ENCODE measurements at regions not wholly inside any gene's neighbourhood (a gene's known extent, or its start where the extent isn't known, plus 50 kb on each side); places are given as distances from the start of the nearest gene placed in this dataset.

DNA sequence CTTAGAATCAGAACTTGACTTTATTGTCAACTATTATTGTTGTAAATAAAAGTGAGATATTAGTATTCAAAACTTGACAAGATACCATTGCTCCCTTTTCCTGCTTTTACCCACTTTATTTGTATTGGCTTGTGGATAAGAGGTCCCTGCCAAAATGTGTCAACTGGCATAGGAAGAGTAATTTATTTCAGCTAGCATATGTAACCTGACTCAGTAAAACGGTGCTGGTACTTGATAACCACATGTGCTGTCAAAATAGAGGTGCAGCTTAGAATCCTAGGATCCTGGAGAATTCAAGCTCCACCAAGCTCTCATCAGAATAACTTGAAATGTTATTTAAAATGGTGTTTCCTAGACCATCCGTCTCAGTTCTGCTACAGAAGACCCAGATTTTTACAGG, 90.2 kb upstream of the TGFBR2 start:
- peak; percentile 62 for DNase-seq (ENCODE audit: low read depth)
- H3K4me3 ChIP-seq (replicated peaks; ENCODE audit: low read depth, low read length) = no peak overlapping the region
- TF ChIP-seq, protein P1, sequence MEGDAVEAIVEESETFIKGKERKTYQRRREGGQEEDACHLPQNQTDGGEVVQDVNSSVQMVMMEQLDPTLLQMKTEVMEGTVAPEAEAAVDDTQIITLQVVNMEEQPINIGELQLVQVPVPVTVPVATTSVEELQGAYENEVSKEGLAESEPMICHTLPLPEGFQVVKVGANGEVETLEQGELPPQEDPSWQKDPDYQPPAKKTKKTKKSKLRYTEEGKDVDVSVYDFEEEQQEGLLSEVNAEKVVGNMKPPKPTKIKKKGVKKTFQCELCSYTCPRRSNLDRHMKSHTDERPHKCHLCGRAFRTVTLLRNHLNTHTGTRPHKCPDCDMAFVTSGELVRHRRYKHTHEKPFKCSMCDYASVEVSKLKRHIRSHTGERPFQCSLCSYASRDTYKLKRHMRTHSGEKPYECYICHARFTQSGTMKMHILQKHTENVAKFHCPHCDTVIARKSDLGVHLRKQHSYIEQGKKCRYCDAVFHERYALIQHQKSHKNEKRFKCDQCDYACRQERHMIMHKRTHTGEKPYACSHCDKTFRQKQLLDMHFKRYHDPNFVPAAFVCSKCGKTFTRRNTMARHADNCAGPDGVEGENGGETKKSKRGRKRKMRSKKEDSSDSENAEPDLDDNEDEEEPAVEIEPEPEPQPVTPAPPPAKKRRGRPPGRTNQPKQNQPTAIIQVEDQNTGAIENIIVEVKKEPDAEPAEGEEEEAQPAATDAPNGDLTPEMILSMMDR (IDR thresholded peaks at IDR 0.05; ENCODE audit: low read length, missing control alignments) = no peak

DNA sequence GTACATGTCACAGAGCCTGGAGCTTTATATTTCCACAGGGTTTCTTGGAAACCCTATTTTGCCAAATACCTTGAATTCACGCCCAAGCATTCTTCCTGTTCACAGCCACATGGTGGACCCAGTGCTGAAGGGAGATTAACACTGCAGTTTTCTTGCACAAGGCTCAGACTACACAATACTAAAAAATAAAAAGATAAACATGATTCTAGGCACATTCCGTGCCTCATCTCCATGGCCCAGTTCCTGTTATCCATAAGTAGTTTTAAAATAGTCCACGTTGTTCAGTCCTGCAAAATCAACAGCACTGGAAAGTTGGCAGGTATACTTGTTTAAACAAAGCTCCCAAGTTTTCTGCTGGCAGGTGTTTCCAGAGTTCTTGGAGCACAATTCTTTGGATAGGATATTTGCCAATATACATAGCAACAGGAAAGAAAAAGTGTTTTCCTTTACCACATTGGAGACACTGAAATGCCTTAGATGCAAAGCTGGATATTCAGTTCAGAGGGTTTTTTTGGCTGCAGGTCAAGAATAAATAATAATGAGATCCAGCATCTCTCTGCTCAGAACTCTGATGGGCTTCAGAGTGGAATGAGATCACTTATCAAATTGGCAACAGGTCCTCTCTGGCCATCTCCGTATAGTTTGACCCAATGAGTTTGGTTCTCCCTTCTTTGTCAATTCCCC, 88.1 kb upstream of the TGFBR2 start:
- TF ChIP-seq, protein P1 (IDR thresholded peaks at IDR 0.05; ENCODE audit: low read length, missing control alignments) = peak; percentile 47
- DNase-seq (ENCODE audit: low read depth) = peak; percentile 97
- no peak overlapping the region for H3K4me3 ChIP-seq (replicated peaks; ENCODE audit: low read depth, low read length)

DNA sequence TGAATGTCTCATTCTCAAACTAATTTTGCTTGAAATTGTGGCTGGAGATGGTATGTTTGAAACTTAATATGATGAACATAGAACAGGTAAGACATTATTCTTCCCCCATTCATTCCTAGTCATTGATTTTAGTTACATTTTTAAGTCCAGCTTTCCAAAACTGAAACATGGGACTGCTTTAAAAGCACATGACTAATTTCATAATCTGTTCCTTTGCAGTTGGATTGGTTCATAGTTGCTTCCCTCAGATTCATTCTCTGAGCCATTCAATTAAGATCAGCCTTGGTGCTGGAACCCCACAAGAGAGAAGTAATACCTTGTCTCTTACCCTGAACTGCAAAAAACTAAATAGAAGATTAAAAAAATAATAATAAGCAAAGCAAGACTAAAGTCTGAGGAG, 87.5 kb upstream of the TGFBR2 start:
- TF ChIP-seq, protein P1 (IDR thresholded peaks at IDR 0.05; ENCODE audit: low read length, missing control alignments) = no peak
- peak; percentile 68 for DNase-seq (ENCODE audit: low read depth)
- no peak overlapping the region for H3K4me3 ChIP-seq (replicated peaks; ENCODE audit: low read depth, low read length)

DNA sequence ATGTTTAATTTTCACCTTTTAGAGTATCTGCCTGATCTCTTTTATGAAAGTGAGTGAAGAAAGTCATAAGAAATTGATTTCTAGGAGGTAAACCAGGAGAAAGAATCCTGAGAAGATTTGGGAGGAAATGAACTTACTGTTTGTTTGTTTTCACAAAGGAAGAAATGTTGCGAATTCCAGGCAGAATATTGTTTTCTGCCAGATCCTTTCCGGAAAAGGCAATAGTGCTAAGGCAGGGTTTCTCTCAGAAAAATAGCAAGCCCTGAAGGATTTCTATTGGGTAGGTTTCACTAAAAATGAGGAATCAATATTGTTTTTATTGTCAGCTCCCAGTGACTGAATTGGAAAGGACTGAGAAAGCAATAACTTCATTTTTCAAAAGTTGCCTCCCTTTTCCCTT, 85.7 kb upstream of the TGFBR2 start:
- DNase-seq (ENCODE audit: low read depth) = peak; percentile 63
- TF ChIP-seq, protein P1 (IDR thresholded peaks at IDR 0.05; ENCODE audit: low read length, missing control alignments) = no peak
- H3K4me3 ChIP-seq (replicated peaks; ENCODE audit: low read depth, low read length) = no peak overlapping the region

DNA sequence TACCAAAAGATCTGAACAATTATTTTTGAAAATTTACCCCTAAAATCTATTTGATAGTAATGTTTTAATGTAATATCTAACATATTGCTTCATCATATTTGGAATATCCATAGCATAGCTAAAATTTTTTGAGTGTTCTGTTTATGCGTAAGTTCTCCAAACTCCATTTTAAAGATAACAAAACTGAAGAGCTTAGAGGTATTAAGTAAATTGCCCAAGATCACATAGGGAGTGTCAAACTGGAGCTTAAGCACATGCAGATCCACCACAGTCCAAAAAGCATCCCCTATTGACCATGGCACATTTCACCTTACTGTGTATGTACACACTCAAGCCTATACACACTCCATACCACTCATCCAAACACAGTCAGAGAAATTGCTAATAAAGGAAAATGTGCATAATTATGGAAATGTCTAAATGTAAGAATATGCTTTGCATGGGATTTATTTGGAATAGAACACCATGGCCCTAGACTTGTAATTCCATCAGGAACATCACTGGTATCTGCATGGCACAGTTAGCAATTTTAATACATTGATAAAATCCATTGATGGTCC, 85.2 kb upstream of the TGFBR2 start:
- no peak for DNase-seq (ENCODE audit: low read depth)
- TF ChIP-seq, protein P1 (IDR thresholded peaks at IDR 0.05; ENCODE audit: low read length, missing control alignments) = no peak
- H3K4me3 ChIP-seq (replicated peaks; ENCODE audit: low read depth, low read length) = no peak overlapping the region

DNA sequence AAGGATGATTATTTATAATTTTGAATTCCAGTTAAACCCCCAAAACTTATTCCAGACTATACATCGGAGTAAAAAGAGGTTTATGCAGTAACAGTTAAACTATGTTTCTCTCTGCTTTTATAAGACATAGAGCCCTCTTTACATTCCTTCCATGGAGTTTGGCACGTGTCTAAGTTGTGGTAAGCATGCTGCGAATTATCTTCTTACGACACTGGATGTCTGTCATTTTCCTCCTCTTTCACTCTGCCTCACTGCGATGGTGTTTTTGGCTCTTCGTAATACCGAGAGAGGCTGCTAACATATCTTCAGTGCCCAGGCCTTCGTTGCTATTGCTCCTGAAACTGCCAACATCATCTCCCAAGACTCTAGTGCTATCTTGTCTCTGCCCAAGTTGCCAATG, 83.9 kb upstream of the TGFBR2 start:
- DNase-seq (ENCODE audit: low read depth) = no peak
- TF ChIP-seq, protein P1 (IDR thresholded peaks at IDR 0.05; ENCODE audit: low read length, missing control alignments) = no peak
- no peak overlapping the region for H3K4me3 ChIP-seq (replicated peaks; ENCODE audit: low read depth, low read length)

DNA sequence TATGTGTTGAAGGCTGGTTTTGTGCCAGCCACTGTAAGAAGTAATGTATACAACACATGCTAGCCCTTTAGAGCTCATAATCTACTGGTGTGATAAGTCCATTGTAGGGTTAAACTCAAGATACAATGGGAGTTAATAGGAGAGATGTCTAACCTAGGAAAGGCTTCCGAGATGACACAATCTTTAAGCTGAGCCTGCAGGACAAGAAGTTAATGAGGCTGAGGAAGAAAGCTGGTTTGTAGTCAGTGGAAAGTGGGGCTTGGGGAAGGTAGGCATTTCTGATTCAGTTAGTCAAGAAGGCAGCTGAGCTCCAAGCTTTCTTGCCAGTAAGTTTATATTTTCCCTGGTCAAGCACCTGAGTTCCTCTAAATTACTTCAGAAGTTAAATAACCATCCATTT, 83.0 kb upstream of the TGFBR2 start:
- no peak overlapping the region for H3K4me3 ChIP-seq (replicated peaks; ENCODE audit: low read depth, low read length)
- TF ChIP-seq, protein P1 (IDR thresholded peaks at IDR 0.05; ENCODE audit: low read length, missing control alignments) = no peak
- no peak for DNase-seq (ENCODE audit: low read depth)
